ENCODE measurements at regions not wholly inside any gene's neighbourhood (a gene's known extent, or its start where the extent isn't known, plus 50 kb on each side); places are given as distances from the start of the nearest gene placed in this dataset.

DNA sequence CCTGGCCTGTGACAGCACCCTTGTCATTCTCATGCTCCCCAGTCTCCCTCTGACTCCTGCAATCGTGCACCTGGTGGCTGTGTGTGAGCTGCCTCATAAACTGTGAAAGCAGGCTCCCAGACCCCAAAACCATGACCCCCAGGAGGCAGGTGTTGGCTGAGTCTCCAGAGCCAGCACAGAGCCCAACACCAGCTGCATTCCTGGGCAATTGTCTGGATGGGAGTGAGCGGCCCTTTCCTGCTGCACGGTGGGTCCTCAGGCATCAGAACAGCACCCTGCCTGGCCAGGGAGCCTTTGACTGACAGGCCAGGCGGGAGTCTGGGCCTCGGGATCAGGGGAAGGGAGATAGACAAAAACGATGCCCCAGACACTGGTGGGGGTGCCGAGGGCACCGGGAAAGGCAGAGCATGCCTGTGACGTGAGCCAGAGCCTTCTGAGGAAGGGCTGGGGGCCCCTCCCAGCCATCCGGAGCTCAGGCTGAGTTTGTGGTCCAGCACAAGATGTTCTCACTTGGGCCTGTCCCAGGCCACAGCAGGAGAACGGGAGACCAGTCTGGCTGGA lies 135.1 kb upstream of the GPC1 start:
- no peak for DNase-seq

DNA sequence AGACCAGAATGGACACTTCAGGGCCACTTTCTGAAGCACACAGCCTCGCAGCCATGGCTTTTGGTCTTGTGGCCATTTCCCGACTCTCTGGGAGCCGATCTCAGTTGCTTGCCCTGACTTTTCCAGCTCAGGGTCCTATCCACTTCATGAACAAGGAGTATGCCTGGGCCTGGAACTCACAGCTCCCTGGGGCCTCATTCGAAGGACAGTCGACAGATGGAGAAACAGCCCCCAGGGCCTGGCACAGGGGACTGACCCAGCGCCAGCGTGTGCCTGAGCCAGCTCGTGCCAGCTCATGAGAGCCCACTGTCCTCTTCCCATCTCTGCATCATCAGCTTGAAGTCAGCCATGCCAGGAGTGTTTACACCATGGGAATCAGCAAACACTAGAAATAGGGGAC lies 134.6 kb upstream of the GPC1 start:
- no peak for DNase-seq

DNA sequence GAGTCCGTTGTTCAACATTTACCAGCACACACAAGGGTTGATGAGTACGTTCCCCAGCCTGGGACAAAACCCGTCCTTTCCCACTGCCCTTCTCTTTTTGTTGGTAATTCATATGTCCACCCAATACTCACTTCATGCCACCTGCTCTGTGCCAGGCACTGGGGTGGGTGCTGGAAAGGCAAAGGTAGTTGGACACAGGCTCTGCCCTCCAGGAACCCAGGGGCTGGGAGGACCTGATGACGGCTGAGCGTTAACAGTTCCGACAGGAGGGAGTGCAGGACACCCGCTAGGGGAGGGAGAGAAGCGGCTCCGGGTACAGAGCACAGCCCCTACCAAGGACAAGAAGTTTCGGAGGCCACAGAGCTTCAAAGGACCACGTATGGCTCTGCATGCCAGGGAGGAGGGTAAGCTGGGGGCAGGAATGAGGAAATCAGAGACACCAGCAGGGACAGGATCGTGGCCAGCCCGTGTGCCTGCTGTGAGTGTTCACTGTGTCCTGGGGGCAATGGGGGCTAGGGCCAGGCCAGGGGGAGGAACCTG lies 134.1 kb upstream of the GPC1 start:
- no peak for DNase-seq

DNA sequence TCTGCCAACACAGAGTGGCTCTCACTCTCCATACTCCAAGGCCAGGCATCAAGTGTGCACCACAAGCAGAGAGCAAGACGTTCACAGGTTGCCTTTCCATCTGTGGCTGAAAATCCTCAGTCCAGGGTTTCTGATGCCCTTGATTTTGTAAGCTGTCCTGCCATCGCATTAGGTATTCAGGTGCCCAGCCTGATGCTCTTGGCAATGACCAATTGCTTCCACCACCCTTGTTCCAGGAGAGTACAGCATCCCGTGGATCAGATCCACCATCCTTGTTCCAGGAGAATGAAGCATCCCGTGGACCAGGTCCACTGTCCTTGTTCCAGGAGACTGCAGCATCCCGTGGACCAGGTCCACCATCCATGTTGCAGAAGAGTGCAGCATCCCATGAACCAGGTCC lies 133.4 kb upstream of the GPC1 start:
- DNase-seq: no peak

DNA sequence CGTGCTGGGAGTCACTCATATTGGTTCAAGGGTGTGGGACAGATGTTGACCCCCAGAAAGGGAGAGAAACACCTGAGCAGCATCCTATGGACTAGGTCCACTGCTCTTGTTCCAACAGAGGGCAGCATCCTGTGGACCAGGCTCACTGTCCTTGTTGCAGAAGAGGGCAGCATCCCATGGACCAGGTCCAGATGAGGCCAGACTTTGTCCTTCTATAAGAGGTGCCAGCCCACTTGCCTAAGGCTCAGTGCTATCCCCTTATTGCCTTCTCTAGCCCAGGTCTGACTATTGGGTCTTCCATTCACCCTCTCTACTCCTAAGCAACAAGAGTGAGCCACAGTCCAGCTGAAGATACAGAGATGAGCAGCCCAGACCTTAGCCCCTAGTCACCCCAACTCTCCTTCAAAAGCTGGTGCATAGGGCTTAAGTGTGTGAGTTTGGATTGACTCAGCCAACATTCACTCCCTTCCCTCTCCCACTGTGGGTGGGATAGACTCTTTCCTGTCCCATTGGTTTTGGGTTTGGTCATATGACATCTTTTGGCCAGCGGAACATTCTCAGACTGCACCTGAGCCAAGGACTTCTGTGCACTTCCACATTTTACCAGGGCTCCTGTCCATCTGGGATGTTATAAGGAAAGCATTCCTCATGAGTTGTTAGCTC lies 132.4 kb upstream of the GPC1 start:
- DNase-seq: no peak

DNA sequence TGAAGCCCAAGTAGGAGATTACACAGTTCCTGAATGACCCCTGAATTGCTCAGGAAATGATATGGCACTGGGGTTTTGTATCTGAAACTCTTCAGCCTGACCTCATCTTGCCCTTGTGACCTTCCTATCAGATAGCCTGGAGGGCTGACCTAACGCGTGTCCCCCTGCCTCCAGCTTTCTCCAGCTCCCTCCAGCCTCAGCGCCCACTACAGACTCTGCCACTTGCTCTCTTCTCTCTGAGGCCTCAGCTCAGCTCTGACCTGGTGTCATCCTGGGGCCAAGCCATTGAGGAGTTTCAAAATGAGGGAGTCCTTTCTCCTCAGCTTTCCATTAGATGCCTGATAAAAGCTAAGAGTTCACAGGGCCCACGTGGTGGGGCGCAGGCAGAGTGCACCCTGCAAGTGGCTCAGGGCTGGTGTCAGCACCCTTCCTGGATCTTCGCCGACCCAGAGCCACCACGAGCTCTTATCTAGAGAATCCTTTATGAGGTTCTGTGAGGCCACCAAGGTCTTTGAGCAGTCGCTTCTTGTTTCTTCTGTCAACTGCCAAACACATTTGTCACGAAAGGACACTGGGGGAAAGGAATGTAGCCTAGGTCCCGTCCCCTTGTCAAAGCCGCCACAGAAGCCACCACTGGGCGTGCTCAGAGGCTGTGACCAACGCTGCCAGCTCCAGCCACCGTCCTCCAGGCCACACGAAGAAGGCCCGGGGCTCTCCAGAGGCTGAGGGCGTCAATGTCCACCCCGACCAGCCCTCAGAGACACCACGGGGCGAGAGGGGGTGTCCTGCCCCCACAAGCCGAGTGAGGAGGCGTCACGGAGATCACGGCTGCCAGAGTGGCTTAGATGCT lies 131.3 kb upstream of the GPC1 start:
- DNase-seq: no peak

DNA sequence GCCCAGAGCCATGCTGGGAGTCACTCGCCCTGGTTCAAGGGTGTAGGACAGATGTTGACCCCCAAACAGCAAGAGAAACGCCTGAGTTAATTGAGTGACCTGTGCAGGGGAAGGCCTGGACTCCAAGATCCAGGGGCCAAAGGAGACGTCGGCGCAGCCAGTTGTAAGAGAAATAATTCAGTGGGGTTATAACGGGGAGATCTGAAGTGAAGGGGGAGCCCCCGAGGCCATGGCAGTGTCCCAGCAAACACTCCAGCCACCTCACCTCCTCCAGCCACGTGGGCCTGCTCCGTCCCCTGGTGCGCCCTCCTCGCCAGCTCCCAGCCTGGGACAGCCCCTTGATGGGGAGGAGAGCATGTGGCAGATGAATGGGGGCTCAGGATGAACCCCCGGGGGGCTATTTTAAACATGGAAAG lies 130.7 kb upstream of the GPC1 start:
- DNase-seq: no peak

DNA sequence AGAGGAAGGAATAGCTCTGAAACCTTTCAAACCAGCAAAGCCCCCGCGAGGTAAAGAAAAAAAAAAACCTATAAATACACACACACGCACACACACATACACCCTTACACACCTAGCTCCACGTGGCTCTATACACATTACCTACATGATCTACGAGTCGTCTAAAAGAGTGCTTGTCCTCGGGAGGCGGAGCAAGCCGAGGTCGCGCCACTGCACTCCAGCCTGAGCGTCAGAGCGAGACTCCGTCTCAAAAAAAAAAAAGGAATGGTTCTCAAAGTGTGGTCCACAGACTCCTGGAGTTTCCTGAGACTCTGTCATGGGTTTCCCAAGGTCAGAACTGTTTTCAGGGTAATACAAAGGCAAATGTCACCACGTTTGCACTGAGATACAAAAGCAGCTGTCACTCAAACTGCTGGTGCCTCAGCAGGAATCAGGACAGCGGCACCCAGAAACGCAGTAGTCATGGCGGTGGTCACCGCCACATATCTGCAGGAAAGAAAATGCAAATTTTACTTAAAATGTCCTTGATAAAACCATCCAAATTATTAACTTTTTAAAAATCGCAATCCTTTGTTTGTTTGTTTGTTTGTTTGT lies 130.0 kb upstream of the GPC1 start:
- DNase-seq: no peak

DNA sequence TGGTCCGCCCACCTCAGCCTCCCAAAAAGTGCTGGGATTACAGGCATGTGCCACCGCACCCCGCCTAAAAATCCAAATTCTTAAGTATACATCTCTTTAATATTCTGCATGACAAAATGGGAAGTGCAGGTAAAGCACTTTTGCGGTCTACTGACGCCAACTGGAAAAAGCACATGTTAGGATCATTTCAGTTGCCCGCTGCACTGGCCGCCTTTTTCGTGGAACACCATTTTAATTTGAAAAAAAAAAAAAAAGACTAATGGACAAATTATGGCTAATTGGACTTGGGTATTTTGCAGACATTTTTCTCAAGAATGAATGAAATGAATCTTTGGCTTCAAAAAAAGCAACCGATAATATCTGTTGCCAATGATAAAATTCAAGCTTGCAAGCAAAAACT lies 129.3 kb upstream of the GPC1 start:
- no peak for DNase-seq

DNA sequence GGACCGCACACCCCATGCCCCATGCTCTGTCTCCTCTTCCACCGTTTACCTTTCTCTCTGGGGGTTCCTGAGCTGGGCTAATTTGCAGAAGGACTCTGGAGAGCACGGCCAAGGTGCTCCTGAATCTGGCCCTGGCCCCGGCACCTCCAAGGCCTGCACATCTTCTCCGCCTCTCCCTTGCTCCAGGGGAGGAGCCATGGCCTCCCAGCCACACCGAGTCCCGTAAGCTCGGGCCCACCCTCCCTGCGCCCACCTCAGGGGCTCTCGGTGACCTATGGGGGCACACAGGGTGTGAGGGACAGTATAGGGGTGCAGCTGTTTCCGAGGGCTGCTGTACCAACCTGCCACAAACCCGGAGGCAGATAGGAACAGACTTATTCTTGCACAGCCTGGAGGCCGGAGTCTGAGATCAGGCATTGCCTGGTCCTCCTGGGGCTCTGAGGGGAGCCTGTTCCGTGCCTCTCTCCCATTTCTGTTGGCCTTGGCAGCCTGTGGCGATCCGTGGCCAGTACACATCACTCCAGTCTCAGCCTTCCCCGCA lies 127.3 kb upstream of the GPC1 start:
- no peak for DNase-seq

DNA sequence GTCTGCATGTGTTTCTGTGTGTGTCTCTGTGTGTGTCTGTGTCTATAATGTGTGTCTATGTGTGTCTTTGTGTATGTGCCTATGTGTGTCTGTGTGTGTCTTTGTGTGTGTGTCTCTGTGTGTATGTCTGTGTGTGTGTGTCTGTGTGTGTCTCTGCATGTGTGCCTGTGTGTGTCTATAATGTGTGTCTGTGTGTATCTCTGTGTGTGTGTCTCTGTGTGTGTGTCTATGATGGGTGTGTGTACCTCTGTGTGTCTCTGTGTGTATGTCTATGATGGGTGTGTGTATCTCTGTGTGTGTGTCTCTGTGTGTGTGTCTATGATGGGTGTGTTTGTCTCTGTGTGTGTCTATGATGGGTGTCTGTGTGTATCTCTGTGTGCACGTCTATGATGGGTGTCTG lies 126.2 kb upstream of the GPC1 start:
- no peak for DNase-seq

DNA sequence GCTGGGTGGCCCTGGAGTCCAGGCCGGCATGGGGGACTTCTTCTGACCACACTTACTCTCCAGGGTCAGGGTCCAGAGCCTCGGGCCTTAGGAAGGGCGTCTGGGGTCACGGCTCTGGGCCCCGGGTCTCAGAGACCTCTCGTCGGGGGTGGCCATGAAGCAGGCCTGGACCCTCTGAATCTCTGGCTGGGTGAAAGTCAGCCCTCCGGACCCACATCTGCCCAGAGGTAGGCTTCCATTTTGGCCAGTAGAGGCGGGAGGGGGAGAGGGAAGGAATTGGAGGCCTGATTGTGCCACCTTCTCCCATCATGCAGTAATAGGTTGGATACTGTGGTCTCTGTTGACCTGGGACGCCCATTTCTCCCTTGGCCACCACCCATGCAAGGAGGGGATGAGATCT lies 125.3 kb upstream of the GPC1 start:
- no peak for DNase-seq

DNA sequence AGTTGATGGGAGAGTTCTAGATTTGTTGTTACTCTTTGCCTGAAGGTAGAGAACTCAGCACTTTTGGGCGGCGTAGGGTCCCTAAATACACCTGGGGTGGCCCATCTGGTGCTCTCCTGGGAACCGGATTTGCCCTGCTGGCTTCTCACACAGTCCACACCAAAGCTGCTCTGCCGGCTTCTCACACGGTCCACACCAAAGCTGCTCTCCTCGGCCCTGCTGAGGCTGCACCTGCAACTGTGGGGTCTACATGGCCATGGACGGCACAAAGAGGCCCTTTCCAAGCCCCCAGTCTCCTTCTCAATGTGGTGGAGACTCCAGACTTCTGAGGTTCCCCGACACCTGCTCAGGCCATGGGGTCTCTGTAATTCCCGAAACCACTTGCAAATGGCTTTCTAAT lies 124.8 kb upstream of the GPC1 start:
- DNase-seq: no peak

DNA sequence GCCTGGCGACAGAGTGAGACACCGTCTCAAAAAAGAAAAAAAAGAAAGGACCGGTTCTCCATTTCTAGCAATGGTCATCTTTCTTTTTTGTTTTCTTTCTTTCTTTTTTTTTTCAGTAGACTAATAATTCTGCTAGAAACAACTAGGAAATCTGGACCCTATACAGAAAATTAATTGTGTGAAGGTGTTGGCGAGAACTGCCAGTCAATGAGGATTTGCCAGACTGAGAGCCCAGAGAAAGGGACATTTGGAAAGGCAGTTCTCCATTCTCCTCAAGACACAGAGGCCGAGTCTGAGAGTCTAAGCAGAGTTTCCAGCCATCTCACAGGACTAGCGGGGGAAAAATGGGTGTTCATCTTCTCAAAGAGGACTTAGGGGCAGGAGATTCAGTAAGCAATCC lies 123.6 kb upstream of the GPC1 start:
- DNase-seq: no peak

DNA sequence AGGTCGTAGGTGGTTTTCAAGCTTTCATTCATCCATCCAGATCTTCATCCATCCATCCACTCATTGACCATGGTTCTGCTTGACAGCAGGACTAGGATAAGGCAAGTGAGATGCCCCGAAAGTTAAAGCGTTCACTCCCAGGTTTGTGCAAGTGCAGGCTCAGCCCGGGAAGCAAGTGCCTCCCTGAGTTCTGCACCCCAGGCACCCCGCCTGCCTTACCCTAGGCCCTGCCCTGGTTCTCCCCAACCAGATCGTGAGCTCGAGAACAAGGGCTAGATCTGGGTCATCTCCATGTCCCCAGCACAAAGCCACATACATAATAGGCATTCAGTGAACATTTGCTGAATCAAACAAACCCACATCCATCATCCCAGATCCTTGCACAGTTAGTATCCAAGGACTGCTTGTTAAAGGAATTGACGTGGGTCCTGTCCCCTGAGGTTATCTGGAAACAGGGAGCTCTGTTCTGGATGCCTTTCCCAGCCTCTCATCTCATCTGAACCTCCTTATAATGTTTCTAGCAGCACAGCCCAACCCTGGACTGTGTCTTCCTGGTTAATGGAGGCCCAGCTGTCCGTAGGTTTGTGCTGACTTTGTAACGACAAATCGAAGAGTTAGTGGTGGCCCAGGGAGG lies 116.1 kb upstream of the GPC1 start:
- DNase-seq: no peak

DNA sequence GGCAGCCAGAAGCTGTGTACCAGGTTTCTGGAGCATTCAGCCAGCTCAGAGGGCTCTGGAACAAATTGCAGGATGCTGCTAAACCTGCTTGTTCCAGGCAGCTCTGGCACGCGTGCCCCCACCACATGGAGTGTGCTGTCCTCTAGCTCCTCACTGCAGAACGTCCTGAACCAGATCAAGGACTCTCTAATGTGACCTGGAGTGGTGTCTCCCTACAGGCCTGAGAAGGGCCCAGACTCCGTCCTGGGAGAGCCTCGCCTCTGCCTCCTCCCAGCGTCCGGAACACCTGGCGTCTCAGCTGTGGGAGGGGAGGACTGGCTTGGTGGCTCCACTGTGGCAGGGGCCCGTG lies 115.6 kb upstream of the GPC1 start:
- DNase-seq: no peak

DNA sequence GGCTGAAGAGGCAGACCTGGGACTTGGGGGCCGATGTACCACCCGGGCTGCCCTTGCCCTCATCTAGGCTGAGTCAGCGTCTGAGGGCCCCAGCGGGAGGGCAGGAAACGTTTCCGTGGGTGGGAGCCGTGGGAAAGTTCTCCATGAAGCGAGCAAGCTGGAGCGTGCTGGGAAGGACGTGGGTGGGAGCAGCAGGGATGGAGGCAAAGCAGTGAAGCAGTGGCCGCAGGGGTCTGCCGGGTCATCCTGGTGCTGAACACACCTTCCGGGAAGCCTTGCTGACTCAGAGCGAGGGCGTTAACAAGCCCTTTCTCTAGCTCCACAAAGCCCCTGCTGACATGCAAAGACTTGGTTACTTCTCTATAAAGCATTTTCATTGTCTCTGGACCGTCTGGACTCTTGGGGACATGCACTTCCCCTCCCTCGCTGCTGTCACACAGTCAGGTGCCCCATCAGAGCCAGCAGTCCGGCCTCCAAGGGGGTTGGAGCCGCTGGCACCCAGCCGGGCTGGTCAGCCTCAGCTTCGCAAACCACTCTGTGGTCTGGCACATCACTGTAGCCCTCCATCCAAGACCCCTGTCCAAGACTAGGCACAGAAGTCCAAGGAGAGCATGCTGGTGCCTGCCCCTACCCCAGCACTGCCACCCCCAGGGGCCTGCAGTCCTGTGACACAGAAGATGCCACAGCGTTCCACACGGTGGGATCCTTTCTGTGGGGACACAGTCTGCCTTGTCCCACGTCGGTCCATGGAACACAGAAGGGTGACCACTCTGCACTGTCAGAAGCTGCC lies 115.1 kb upstream of the GPC1 start:
- DNase-seq: peak; percentile 92

DNA sequence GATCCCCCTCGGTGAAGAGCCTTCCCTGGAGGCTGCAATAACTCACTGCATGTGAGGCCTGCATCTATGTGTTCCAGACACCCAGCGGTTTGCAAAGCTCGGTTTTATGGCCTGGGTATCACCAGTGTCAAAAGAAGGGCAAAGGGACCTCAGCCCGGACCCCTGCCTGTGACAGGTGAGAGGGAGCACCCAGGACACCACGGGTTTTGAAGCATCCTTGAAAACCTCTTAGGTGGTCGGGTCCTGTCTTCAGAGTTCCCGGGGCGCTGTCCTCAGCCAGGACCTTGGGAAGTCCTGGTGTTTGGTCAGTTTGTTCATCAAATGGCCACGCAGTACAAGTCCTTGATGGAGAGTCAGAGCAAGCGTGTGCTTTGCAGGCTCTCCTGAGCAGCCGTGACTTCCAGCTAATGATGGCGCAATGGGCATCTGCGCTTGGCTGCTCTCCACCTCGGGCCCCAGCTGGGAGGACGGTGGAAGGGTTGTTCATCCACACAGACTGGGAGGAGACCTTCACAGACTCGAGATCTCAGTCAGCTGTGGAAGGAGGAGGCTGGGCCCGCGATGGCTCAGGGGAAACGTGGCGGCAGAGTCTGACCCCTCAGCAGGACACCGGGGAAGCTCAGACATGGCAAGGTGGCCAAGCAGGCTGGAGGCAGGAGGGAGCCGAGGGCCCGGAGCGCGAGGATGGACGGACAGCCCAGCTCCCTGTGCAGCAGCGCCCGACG lies 113.1 kb upstream of the GPC1 start:
- no peak for DNase-seq

DNA sequence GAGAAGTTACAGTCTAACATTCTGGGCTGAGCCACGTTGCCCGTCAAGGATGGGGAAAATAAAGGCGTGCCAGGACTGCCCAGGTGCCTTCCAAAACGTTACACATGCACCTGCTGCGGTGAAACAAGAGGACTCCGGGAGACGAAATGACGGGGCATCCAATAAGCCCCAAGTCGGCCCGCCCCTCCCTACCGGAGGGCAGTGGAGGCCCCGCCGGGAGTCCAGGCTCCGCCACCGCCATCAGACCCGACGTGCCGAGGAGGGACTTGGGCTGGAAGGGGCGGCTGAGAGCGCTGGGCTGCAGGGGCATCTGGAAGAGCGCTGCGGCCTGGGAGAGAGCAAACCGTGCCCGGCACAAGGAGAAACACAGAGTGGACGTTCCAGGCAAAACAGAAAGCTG lies 112.5 kb upstream of the GPC1 start:
- no peak for DNase-seq

DNA sequence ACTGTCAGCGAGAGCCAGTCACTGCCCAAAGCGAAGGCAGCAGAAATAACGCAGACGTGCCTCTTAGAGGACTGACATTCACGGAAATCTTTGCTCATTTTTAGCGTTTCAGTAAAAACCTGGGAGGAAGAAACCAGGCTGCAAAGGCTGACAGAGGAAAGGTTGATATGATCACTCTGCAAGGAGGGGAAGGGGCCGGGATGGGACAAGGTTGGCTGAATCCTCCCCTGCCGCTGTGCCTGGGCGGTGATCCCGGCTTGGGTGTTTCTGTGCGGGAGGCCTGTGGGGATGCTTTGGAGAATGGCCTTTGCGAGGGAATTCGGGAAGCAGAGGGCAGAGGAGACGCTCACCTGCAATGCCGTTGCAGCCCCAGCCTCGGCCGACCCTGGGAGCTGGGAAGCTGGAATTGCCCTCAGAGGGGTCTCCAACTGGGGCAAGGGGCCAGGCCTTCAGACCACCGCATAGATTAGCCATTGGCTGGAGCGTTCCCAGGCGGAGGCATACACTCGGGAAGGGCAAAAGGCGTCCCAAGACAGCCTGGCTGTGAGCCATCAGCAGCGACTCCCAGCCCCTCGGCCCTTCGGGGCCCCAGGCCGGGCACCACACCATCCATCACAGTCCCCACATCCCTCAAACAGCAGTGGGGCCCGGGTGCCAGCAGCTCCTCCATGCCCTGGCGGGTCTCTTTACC lies 111.7 kb upstream of the GPC1 start:
- no peak for DNase-seq

All from EL (cell line).